GM19328 (cell line): ENCODE measurements at regions not wholly inside any gene's neighbourhood (a gene's known extent, or its start where the extent isn't known, plus 50 kb on each side); places are given as distances from the start of the nearest gene placed in this dataset.

Experiments used
- ATAC-seq: cut with Tn5 transposase; IDR thresholded peaks from one replicate; pipeline ENCODE4 v1.9.1; 2021; ENCODE audit warnings: mild to moderate bottlenecking, moderate library complexity; ENCODE audit not compliant: unreplicated experiment

- ATAC-seq: no peak
Measured at GRCh38 chr3:25130724-25131520, 297.1 kb upstream of the RARB start.

DNA sequence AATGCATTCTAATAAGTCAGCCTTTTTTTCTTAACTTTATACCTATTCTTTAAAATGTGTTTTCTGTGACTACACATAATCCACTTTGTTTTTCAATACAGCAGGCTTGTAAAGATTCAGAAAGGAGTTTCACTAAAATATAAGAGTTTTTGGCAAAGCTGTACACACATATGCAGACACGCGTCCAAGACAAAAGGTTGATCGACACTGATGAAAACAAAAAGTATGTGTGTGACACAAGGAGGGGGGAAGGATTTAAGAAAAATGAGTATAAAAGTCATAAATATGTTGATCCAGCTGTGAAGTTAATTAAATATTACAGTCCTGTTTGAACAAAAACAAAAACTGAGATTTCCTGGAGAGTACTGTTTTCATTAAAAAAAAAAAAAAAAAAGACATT is 294.5 kb upstream of the RARB start:
- ATAC-seq: no peak

GRCh38 chr3:25137606-25138005 is 290.5 kb upstream of the RARB start:
- ATAC-seq: no peak

DNA sequence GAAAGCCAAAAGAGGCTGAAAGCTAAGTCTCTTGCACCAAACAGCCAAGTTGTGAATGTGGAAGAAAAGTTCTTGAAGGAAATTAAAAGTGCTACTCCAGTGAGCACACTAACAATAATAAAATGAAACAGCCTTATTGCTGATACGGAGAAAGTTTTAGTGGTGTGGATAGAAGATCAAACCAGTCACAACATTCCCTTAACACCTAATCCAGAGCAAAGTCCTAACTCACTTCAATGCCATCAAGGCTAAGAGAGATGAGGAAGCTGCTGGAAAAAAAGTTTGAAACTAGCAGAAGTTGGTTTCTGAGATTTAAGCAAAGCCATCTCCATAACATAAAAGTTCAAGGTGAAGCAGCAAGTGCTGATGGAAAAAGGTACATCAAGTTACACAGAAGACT is 288.8 kb upstream of the RARB start:
- ATAC-seq: no peak

- ATAC-seq: no peak
Measured at GRCh38 chr3:25142609-25143355, 285.3 kb upstream of the RARB start.

DNA sequence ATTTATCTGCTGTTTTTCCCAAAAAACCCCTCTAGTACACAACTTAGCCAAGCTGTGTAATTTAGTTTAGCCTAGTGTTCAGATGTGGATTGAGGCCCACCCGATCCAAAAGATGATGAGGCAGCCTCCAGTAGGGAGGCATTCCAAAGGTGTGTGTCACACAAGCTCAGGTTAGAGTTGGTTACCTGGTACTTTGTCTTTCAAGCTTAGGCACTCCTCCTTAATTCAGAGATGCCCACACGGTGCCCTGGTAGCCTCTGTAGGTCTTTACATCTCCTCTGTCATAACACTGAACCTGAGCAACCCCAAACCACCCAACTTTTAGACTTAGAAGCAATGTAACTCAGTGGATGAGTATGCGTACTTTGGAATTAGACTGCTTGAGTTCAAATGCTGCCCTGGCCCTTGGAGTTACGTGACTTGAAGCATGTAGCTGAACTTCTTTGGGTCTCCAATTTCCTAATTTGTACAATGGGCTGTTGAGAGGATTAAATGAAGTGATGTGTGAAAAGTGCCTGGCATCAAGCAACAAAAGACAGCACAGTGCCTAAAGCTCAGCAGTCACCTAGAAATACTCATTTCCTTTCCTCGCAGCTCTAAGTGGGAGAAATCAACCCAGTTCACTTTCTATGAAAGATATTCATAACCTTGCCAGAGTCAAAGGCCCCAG is 284.6 kb upstream of the RARB start:
- no peak for ATAC-seq

DNA sequence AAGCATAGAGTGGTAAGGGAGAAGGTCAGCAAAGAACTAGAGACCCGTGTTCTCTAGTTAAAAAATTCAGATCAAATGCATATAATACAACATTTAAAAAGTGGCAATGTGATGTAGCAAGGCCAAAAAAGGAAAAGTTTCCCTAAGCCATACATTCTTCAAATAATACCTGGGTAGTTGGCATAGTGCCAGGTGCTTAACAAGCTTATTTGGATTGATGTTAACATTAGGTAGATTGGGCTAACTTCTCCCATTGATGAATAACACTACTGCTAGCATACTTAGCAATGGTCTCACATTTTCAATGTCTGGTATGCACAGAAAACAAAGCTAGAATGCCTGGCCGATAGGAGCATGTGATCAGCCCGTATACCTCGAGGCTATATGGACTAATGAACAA is 283.6 kb upstream of the RARB start:
- ATAC-seq: no peak

DNA sequence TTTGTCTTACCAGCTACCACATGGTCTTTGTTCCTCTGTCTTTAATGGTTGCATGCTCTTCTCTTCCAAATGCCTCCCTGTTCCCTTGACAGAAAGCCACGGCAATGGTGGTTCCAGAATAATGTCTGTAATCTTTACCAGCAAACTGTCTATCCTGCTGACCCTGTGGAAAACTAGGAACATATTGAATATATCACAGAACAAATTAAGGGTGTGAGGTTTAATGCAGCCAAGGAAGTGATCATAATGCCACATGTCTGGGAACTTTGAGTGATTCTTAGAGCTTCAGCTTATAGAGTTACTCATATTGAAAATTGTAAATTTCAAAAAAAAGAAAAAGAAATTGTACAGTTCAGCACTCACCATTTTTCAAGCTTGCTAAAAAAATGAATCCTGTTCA is 282.9 kb upstream of the RARB start:
- ATAC-seq: no peak

GRCh38 chr3:25150199-25150598 is 277.9 kb upstream of the RARB start:
- no peak for ATAC-seq

DNA sequence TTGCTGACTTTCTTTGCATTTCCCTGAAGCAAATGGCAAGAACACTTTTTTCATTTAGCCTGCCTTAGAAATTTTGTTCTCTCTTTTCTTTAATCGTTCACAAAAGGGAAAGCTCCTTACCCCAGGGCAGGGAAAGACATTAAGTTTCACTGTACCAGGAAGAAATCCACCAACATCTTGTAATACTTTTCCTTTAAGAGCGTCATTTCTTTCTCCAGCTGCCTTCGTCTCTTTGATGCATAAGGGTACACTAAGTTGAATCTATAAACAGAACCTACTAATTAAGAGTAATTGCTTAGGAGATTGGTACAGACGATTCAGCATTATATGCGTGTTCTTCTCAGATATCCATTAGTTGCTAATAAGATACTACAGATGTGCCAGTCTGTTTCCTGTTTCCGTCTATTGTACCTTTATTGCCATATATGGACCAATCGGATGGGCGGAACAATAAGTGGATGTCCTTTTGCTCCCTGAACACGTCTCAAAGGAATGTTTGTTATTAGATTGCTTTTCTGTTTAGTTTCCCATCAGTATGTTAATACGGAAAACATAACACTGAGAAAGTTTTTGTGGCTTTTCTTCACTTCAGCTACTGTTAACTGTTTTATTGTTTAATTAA is 276.7 kb upstream of the RARB start:
- no peak for ATAC-seq

DNA sequence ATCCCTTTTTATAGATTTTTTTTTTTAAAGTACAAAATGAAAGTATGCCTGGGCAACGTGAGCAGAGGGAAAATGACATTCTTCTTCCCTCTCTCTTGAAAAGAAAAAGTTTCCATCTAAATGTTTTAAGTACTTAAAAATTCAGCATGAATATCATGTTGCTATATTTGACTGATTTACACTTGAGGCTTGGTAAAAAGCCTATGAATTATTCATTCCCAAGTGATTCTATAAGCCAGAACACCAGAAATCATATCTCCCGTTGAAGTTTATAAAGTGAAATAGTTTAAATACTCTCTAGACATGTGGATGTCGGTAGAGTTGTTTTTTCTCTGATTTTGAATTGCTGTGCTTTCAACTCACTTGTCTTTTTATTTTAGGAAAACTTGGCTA is 276.2 kb upstream of the RARB start:
- no peak for ATAC-seq

DNA sequence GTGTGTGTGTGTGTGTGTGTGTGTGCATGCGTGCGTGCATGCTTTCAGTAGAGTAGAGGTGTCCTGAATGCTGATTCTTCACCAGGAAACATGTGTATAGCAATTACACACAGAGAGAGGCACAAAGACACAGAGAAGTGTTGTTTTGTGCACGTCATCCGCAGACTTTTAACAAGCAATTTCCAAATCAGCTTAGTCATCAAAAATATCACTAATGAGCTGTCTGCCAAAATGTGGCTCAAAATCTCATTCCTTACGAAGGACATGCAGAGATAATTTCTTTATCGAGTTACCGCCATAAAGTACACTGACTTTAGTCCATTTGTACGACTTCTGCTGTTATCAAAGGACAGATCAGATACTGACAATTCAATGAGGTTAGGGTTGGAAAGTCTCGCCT is 274.9 kb upstream of the RARB start:
- no peak for ATAC-seq

DNA sequence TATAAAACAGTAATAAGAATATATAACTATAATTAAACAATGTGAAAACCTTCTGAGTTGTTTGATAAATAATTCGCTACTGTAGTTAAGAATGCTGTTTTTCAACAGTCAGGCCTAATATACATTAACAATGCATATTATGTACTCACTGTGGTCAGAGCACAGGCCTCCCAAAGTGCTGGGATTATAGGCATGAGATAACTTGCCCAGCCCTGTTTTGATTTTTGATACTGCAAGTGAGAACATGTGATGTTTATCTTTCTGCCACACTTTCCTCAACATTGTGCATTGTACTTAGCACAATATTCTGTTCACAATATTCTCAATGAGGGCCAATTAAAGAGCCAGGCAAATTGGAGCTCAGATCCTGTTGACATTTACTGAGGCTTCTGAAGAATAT is 274.5 kb upstream of the RARB start:
- ATAC-seq: no peak

DNA sequence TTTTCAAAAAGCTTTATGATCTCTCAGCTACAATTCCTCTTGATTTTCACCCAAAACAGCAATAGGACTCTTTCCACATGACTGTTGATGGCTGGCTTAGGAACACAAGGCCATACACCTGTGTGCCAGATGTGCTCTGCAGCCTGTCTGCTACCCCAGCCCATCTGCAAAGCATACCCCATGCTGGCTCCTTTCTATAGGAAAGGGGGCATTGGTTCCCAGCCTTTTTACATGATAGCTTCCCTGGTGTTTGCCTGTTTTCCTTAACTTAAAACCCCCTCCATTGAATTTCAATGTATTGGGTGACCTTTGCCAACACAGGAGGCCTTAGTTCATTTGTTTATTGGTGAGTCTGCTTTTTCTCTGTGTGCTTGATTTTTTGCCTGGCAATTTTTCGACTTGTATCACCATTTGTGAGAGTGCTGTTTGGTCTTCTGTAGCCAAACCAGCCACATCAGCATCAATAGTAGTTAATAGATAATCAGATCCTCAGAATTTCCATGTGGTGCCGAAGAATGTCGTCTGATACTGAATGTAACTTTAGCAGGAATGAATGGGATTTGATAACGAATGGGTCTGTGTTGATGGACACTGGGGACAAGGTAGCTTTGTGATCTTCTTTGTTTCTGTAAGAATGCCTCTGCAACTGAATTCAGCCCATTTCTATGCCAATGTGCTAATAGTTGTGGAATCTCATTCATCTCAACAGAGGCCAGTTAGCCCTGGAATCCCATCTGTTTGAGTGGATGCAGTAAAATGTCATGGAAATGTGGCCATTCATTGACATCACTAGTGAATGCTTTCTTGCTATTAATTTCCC is 272.2 kb upstream of the RARB start:
- ATAC-seq: no peak

- no peak for ATAC-seq
Measured at GRCh38 chr3:25156626-25157025, 271.4 kb upstream of the RARB start.

GRCh38 chr3:25165306-25165705 is 262.8 kb upstream of the RARB start:
- ATAC-seq: no peak

- no peak for ATAC-seq
Measured at GRCh38 chr3:25166016-25166415, 262.0 kb upstream of the RARB start.

DNA sequence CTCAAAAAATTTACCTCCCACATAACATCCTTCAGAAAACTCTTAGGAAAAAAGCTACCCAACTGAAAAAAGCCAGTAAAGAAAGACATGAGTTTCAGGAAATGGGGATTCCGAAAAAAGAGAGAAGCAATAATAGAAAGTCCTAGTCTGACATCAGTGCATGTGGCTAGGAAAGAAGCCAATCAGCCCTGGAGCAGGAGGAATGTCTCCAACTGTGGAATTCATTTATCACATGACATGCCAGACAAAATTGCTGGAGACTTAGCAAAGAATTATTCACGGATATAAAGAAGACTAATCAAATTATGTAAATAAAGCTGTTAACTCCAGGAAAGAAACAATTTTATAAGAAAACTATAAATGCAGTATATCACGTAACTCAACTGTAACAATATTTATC is 258.9 kb upstream of the RARB start:
- no peak for ATAC-seq

DNA sequence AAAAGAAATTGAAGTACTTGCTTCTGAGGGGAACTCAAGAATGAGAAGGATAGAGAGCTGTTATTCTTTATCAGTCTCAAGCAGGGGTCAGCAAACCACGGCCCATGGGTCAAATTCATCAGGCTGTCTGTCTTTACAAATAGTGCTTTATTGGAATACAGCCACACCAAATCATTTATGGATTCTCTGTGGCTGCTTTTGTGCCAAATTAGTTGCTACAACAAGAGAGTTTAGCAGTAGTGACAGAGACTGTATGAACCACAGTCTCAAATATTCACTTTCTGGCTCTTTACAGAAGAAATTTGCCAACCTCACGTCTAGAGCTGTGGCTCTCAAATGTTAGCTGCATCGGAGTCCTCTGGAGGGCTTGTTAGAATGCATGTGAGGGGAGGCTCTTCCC is 258.0 kb upstream of the RARB start:
- ATAC-seq: no peak

GRCh38 chr3:25171118-25171807 is 256.8 kb upstream of the RARB start:
- no peak for ATAC-seq
